Glomerular visceral epithelial cell (primary cell): ENCODE measurements at regions not wholly inside any gene's neighbourhood (a gene's known extent, or its start where the extent isn't known, plus 50 kb on each side); places are given as distances from the start of the nearest gene placed in this dataset.
A peak's percentile ranks its signal among the peaks of the same experiment; 100 is the strongest.

ENCODE experiments used
- DNase-seq: peaks from one replicate; pipeline ENCODE4 v3.0.0-alpha.2; 2016; ENCODE audit errors: extremely low spot score

GRCh38 chr2:216575465-216575864 is 57.8 kb upstream of the IGFBP2 start:
- no peak for DNase-seq

DNA sequence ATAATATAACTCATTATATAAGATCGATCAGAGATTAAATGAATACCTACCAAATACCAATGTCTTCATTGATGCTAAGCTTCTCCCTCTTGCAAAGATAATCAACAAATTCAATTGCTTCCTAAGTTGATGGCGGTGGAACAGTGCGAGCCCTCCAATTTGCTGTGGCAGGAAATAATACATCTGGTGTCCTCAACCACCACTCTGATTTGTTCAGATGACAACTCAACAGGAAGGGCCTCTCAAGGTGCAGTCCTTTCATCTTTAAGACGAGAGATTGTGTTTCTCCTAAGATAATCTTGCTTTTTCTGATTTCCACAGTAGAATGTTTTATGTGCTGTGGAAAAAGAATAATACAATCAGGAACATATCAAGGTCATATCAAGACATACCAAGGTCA is 56.6 kb upstream of the IGFBP2 start:
- no peak for DNase-seq

DNA sequence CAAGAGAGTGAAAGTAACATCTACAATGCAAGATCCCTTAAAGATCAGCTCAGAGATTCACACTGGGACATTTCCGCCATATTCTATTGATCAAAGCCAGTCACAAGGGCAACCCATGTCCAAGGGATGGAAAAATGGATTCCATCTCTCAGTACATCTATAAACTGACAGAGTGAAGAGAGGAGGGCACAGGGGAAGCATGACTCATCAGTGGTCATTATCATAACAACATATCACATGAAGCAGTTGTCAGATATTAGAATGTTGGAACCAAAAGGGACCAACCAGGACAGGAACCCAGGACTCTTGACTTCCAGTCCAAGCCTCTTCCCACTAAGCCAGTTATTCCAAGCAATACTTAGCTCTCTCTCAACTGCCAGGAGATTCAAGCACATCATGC is 54.9 kb upstream of the IGFBP2 start:
- no peak for DNase-seq

- DNase-seq: peak; percentile 72
Observed at GRCh38 chr2:216583147-216583546, 50.1 kb upstream of the IGFBP2 start.
